ENCODE measurements at regions not wholly inside any gene's neighbourhood (a gene's known extent, or its start where the extent isn't known, plus 50 kb on each side); places are given as distances from the start of the nearest gene placed in this dataset.
"Not testable (repeated sequence)": the region's sequence is repeated elsewhere in the genome, so short reads cannot be mapped to it uniquely, and the experiment has no call there.

GRCh38 chr4:69013933-69014332 lies 62.3 kb upstream of the UGT2A3 start:
- H3K36me3 Mint-ChIP-seq (ENCODE audit: insufficient read depth, unreplicated experiment); DNase-seq; H3K4me1 Mint-ChIP-seq (ENCODE audit: low read depth, unreplicated experiment); H3K27me3 Mint-ChIP-seq (ENCODE audit: insufficient read depth, unreplicated experiment); CTCF ChIA-PET; H3K9me3 ChIP-seq; H3K4me3 ChIP-seq (ENCODE audit: low read depth, low read length); H3K27me3 ChIP-seq (replicated peaks; ENCODE audit: control insufficient read depth, insufficient read depth, low read length); H3K4me1 ChIP-seq; H3K36me3 ChIP-seq (ENCODE audit: control insufficient read depth, insufficient read depth, low read length); H3K9me3 Mint-ChIP-seq (ENCODE audit: unreplicated experiment); H3K27ac Mint-ChIP-seq (ENCODE audit: unreplicated experiment); H3K4me3 Mint-ChIP-seq (ENCODE audit: unreplicated experiment); BruUV-seq (replicated peaks); intact Hi-C loops (cut with micrococcal nuclease; ENCODE audit: unreplicated experiment); POLR2A ChIA-PET: not testable (repeated sequence)

DNA sequence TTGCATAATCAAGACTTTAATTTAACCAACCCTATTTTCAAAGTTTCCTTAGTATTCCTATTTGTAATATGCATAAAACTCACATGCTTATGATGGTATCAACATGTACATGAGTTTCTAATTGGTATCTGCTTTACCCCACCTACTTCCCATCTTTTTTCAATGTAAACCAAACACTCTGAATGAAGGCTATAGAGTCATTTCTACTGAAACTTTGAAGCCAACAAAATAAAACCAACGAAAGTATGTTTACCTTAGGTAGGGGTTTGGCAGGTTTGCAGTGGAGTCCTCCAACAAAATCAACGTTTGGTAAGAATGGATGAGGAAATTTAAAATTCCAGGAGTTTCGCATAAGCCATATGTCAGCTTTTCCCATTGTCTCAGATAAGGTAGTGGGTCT lies 66.4 kb upstream of the UGT2A3 start:
- intact Hi-C loops (cut with micrococcal nuclease; ENCODE audit: unreplicated experiment); BruUV-seq (replicated peaks); H3K4me3 Mint-ChIP-seq (ENCODE audit: unreplicated experiment); H3K4me3 ChIP-seq (ENCODE audit: low read depth, low read length); H3K27ac Mint-ChIP-seq (ENCODE audit: unreplicated experiment); H3K27me3 Mint-ChIP-seq (ENCODE audit: insufficient read depth, unreplicated experiment); H3K4me1 ChIP-seq; H3K9me3 ChIP-seq; POLR2A ChIA-PET; CTCF ChIA-PET; H3K9me3 Mint-ChIP-seq (ENCODE audit: unreplicated experiment); H3K4me1 Mint-ChIP-seq (ENCODE audit: low read depth, unreplicated experiment); H3K36me3 Mint-ChIP-seq (ENCODE audit: insufficient read depth, unreplicated experiment); DNase-seq; H3K36me3 ChIP-seq (ENCODE audit: control insufficient read depth, insufficient read depth, low read length); H3K27me3 ChIP-seq (replicated peaks; ENCODE audit: control insufficient read depth, insufficient read depth, low read length): not testable (repeated sequence)

GRCh38 chr4:69019538-69020461 lies 68.2 kb upstream of the UGT2A3 start:
- DNase-seq; H3K36me3 ChIP-seq (ENCODE audit: control insufficient read depth, insufficient read depth, low read length); H3K27me3 ChIP-seq (replicated peaks; ENCODE audit: control insufficient read depth, insufficient read depth, low read length); BruUV-seq (replicated peaks); H3K4me1 Mint-ChIP-seq (ENCODE audit: low read depth, unreplicated experiment); H3K27ac Mint-ChIP-seq (ENCODE audit: unreplicated experiment); CTCF ChIA-PET; H3K4me1 ChIP-seq; H3K36me3 Mint-ChIP-seq (ENCODE audit: insufficient read depth, unreplicated experiment); H3K27me3 Mint-ChIP-seq (ENCODE audit: insufficient read depth, unreplicated experiment); POLR2A ChIA-PET; H3K4me3 ChIP-seq (ENCODE audit: low read depth, low read length); H3K4me3 Mint-ChIP-seq (ENCODE audit: unreplicated experiment); H3K9me3 Mint-ChIP-seq (ENCODE audit: unreplicated experiment); H3K9me3 ChIP-seq: not testable (repeated sequence)
- intact Hi-C loops (cut with micrococcal nuclease; ENCODE audit: unreplicated experiment), result loop anchor here (1.0 kb wide), 1 partner anchor 58 kb away; no protein-coding TSS in a partner anchor

GRCh38 chr4:69020462-69020807 lies 68.8 kb upstream of the UGT2A3 start:
- H3K4me3 ChIP-seq (ENCODE audit: low read depth, low read length); H3K27me3 Mint-ChIP-seq (ENCODE audit: insufficient read depth, unreplicated experiment); CTCF ChIA-PET; H3K27me3 ChIP-seq (replicated peaks; ENCODE audit: control insufficient read depth, insufficient read depth, low read length); DNase-seq; H3K27ac Mint-ChIP-seq (ENCODE audit: unreplicated experiment); H3K4me1 Mint-ChIP-seq (ENCODE audit: low read depth, unreplicated experiment); H3K9me3 ChIP-seq; BruUV-seq (replicated peaks); H3K36me3 ChIP-seq (ENCODE audit: control insufficient read depth, insufficient read depth, low read length); POLR2A ChIA-PET; H3K4me3 Mint-ChIP-seq (ENCODE audit: unreplicated experiment); H3K4me1 ChIP-seq; H3K36me3 Mint-ChIP-seq (ENCODE audit: insufficient read depth, unreplicated experiment); H3K9me3 Mint-ChIP-seq (ENCODE audit: unreplicated experiment): not testable (repeated sequence)
- intact Hi-C loops (cut with micrococcal nuclease; ENCODE audit: unreplicated experiment), result loop anchor here (1.0 kb wide), 1 partner anchor 59 kb away; no protein-coding TSS in a partner anchor

Measured in Caco-2 (cell line).